ENCODE measurements at regions not wholly inside any gene's neighbourhood (a gene's known extent, or its start where the extent isn't known, plus 50 kb on each side); places are given as distances from the start of the nearest gene placed in this dataset.

DNA sequence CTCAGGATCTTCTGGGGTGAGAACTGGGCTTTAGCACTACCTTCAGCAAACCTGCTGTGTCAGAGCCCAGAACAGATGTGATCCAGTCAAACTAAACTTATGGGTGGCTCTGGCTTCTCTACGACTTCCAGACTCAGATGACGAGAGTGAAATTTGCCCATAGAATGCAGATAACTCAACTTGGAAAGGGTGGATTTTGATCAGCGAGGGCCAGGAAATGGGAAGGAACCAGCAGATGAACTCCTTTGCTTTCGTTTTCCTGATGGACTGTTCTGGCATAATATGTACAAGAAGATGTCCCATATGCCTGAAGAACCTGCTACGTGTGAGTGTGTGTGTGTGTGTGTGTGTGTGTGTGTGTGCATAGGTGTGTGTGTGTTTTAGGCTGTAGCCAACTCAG lies 132.0 kb upstream of the MOCS2 start:
- TF ChIP-seq EZH2 (IDR thresholded peaks at IDR 0.05; ENCODE audit: borderline replicate concordance, insufficient read depth, low read depth, low read length, poor library complexity, severe bottlenecking), result no peak
- no peak for TF ChIP-seq CTCF (IDR thresholded peaks at IDR 0.05)

All from B cell (primary cell).